Astrocyte (in vitro differentiated cells and primary cell): ENCODE measurements at regions not wholly inside any gene's neighbourhood (a gene's known extent, or its start where the extent isn't known, plus 50 kb on each side); places are given as distances from the start of the nearest gene placed in this dataset.
A peak's percentile ranks its signal among the peaks of the same experiment; 100 is the strongest.

Source experiments
- DNase-seq: peaks from one replicate; pipeline ENCODE4 v3.0.0-alpha.2; 2010; ENCODE audit warnings: low read depth
- FAIRE-seq: peaks from 2 replicates; lab custom pipeline; 2011; peaks lifted over from hg19 to GRCh38; lab: Jason Lieb, UNC
- H2AFZ ChIP-seq: 2 replicates; pipeline ENCODE4 v1.6.0; 2012; ENCODE audit warnings: low read depth, low read length, inconsistent platforms
- H3K27ac ChIP-seq: 2 replicates; pipeline ENCODE4 v1.5.1; 2011; ENCODE audit warnings: low read depth, low read length, inconsistent platforms
- H3K27me3 ChIP-seq: 2 replicates; pipeline ENCODE4 v1.6.0; 2011; ENCODE audit warnings: low read length, inconsistent platforms; ENCODE audit not compliant: insufficient read depth
- H3K36me3 ChIP-seq: 2 replicates; pipeline ENCODE4 v1.5.1; 2011; ENCODE audit warnings: low read length, inconsistent platforms; ENCODE audit not compliant: insufficient read depth
- H3K4me1 ChIP-seq: 2 replicates; pipeline ENCODE4 v1.5.1; 2011; ENCODE audit warnings: low read length, inconsistent platforms; ENCODE audit not compliant: insufficient read depth
- H3K4me2 ChIP-seq: 2 replicates; pipeline ENCODE4 v1.6.0; 2012; ENCODE audit warnings: low read length, inconsistent platforms
- H3K4me3 ChIP-seq: 2 replicates; pipeline ENCODE4 v1.5.1; 2011; ENCODE audit warnings: low read depth, mild to moderate bottlenecking, low read length, inconsistent platforms; ENCODE audit not compliant: insufficient read depth
- H3K79me2 ChIP-seq: 2 replicates; pipeline ENCODE4 v1.6.0; 2012; ENCODE audit warnings: mild to moderate bottlenecking, low read length, inconsistent platforms; ENCODE audit not compliant: insufficient read depth
- H3K9ac ChIP-seq: 2 replicates; pipeline ENCODE4 v1.6.0; 2012; ENCODE audit warnings: mild to moderate bottlenecking, low read length, inconsistent platforms
- H3K9me3 ChIP-seq: 2 replicates; pipeline ENCODE4 v1.5.1; 2012; ENCODE audit warnings: low read depth, mild to moderate bottlenecking, low read length, inconsistent platforms; ENCODE audit not compliant: insufficient read depth
- H4K20me1 ChIP-seq: 2 replicates; pipeline ENCODE4 v1.6.0; 2012; ENCODE audit warnings: low read length, inconsistent platforms; ENCODE audit not compliant: insufficient read depth
- H3K27ac Mint-ChIP-seq: one replicate; pipeline ENCODE4 v1.8.0; 2021; ENCODE audit warnings: mild to moderate bottlenecking, mixed read lengths; ENCODE audit not compliant: unreplicated experiment
- H3K27me3 Mint-ChIP-seq: one replicate; pipeline ENCODE4 v1.8.0; 2021; ENCODE audit warnings: low read depth, mixed read lengths; ENCODE audit not compliant: unreplicated experiment
- H3K36me3 Mint-ChIP-seq: one replicate; pipeline ENCODE4 v1.8.0; 2021; ENCODE audit warnings: low read depth, mixed read lengths; ENCODE audit not compliant: unreplicated experiment
- H3K4me1 Mint-ChIP-seq: one replicate; pipeline ENCODE4 v1.8.0; 2021; ENCODE audit warnings: low read depth, mixed read lengths; ENCODE audit not compliant: unreplicated experiment
- H3K4me3 Mint-ChIP-seq: one replicate; pipeline ENCODE4 v1.8.0; 2021; ENCODE audit warnings: mild to moderate bottlenecking, moderate library complexity, mixed read lengths; ENCODE audit not compliant: unreplicated experiment
- H3K9me3 Mint-ChIP-seq: one replicate; pipeline ENCODE4 v1.8.0; 2021; ENCODE audit warnings: mild to moderate bottlenecking, mixed read lengths; ENCODE audit not compliant: unreplicated experiment
- CTCF ChIP-seq: IDR thresholded peaks from 2 replicates; pipeline ENCODE4 v1.5.1; 2011; ENCODE audit warnings: low read depth, mild to moderate bottlenecking, inconsistent platforms, low read length, moderate library complexity; ENCODE audit not compliant: insufficient read depth
- EZH2 ChIP-seq: IDR thresholded peaks from 2 replicates; pipeline ENCODE4 v1.6.1; 2012; ENCODE audit warnings: mild to moderate bottlenecking, low read length, inconsistent platforms; ENCODE audit not compliant: insufficient read depth

DNA sequence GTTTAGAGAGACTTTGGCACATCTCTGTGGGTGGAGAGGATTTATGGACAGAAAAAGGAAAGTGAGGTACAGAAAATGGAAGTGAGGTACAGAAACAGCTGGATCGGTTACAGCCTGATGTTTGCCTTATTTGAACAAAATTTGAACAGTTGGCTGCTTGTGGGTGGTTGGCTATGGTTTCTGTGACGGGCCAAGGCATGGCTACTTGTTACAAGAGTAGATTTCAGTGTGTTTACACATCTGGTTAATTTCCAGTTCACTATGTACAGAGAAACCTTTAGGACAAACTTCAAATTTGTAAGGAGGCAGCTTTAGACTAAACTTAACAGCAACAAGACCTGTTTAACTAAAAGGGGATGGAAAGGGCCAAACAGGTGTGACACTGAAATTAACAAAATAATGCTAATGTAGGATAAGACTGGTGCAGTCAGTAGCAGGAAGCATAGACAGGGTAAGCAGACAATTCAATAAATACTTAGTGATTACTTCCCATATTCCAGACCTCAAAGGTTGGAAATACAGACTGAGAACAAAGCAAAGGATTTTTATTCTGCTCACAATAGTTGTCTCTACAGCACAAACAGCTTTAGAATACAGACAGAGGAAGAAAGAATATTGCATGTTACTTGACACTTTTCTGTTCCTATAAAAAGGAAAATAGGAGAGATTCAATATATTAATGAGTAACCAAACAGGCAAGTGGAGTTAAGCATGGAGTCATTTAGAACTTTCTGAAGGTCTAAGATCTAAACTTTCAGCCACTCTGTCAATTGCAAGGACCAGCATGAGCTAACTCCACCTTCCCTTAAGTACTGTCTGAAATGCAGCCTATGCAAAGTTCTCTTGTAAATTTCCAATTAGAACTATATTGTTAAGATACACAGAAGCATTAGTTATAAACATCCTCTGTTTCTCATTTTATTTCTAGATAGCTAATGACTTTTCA lies 294.4 kb upstream of the FAT4 start:
- no peak for FAIRE-seq
- no peaks in the 10 kb centered on the region for H3K36me3 Mint-ChIP-seq
- no peak for DNase-seq

GRCh38 chr4:125016892-125017299 lies 297.9 kb upstream of the FAT4 start:
- H3K9me3 Mint-ChIP-seq: peaks cover 6% of the 10 kb centered on the region
- TF ChIP-seq EZH2: no peak
- no peak for TF ChIP-seq CTCF
- H3K27me3 Mint-ChIP-seq: no peaks in the 10 kb centered on the region
- H3K36me3 Mint-ChIP-seq: no peaks in the 10 kb centered on the region
- Histone ChIP-seq H3K79me2 (no peaks in the 10 kb centered on the region), H3K4me3 (no peak overlapping the region), H3K36me3 (no peaks in the 10 kb centered on the region), H3K27me3 (no peaks in the 10 kb centered on the region), H3K9ac (no peak overlapping the region), H3K27ac (no peak overlapping the region), H2AFZ (no peak overlapping the region), H3K4me2 (no peak overlapping the region), H4K20me1 (no peaks in the 10 kb centered on the region), H3K9me3 (no peaks in the 10 kb centered on the region), H3K4me1 (no peaks in the 10 kb centered on the region)
- no peak overlapping the region for H3K27ac Mint-ChIP-seq
- H3K4me1 Mint-ChIP-seq: peaks cover 8% of the 10 kb centered on the region
- no peak for FAIRE-seq
- DNase-seq: no peak
- H3K4me3 Mint-ChIP-seq: no peak overlapping the region

More for the DNA sequence above, 294.4 kb upstream of the FAT4 start:
- no peak overlapping the region for H2AFZ ChIP-seq
- no peaks in the 10 kb centered on the region for H3K4me1 ChIP-seq
- no peak overlapping the region for H3K4me2 ChIP-seq
- H3K36me3 ChIP-seq: no peaks in the 10 kb centered on the region
- no peak overlapping the region for H3K4me3 ChIP-seq
- no peaks in the 10 kb centered on the region for H3K79me2 ChIP-seq
- H4K20me1 ChIP-seq: no peaks in the 10 kb centered on the region
- H3K9me3 ChIP-seq: no peaks in the 10 kb centered on the region
- Mint-ChIP-seq H3K4me3 (no peak overlapping the region), H3K9me3 (peaks cover 6% of the 10 kb centered on the region), H3K4me1 (peaks cover 2% of the 10 kb centered on the region), H3K27me3 (no peaks in the 10 kb centered on the region), H3K27ac (no peak overlapping the region)
- TF ChIP-seq CTCF (no peak), EZH2 (no peak)
- H3K9ac ChIP-seq: no peak overlapping the region
- H3K27ac ChIP-seq: no peak overlapping the region
- no peaks in the 10 kb centered on the region for H3K27me3 ChIP-seq

GRCh38 chr4:125013891-125014290 lies 300.9 kb upstream of the FAT4 start:
- Mint-ChIP-seq H3K4me1 (peaks cover 6% of the 10 kb centered on the region), H3K9me3 (no peaks in the 10 kb centered on the region), H3K36me3 (no peaks in the 10 kb centered on the region), H3K27me3 (no peaks in the 10 kb centered on the region), H3K27ac (no peak overlapping the region), H3K4me3 (no peak overlapping the region)
- no peaks in the 10 kb centered on the region for H3K4me1 ChIP-seq
- FAIRE-seq: no peak
- H3K79me2 ChIP-seq: no peaks in the 10 kb centered on the region
- no peak overlapping the region for H3K4me2 ChIP-seq
- peak; percentile 57 for DNase-seq
- no peak overlapping the region for H3K27ac ChIP-seq
- no peak overlapping the region for H3K9ac ChIP-seq
- no peak overlapping the region for H3K4me3 ChIP-seq
- H4K20me1 ChIP-seq: no peaks in the 10 kb centered on the region
- no peaks in the 10 kb centered on the region for H3K9me3 ChIP-seq
- TF ChIP-seq CTCF (no peak), EZH2 (no peak)
- H2AFZ ChIP-seq: no peak overlapping the region
- no peaks in the 10 kb centered on the region for H3K27me3 ChIP-seq
- H3K36me3 ChIP-seq: no peaks in the 10 kb centered on the region
